ENCODE measurements at regions not wholly inside any gene's neighbourhood (a gene's known extent, or its start where the extent isn't known, plus 50 kb on each side); places are given as distances from the start of the nearest gene placed in this dataset.

- no peak for TF ChIP-seq CTCF (conservative IDR thresholded peaks at IDR 0.05; ENCODE audit: low read depth, low read length)
- no peak for TF ChIP-seq EZH2phosphoT487 (IDR thresholded peaks at IDR 0.05; ENCODE audit: borderline replicate concordance, low read length)
- TF ChIP-seq EZH2 (IDR thresholded peaks at IDR 0.05; ENCODE audit: low read length, unreplicated experiment), result no peak
These were observed 119.4 kb downstream of the CEBPB start for GRCh38 chr20:50309764-50310672.
